Thymus (tissue), 11 donors: ENCODE measurements at regions not wholly inside any gene's neighbourhood (a gene's known extent, or its start where the extent isn't known, plus 50 kb on each side); places are given as distances from the start of the nearest gene placed in this dataset.

Experiments
- DNase-seq, 9 donors: peaks; one replicate each; pipeline ENCODE4 v3.0.0-alpha.2; 2013; ENCODE audit warnings: low spot score in 9 of 9, low read depth in 6 of 9, missing footprints in 1 of 9
- H3K27ac ChIP-seq, 2 donors: one replicate each; pipeline ENCODE4 v1.5.1; 2013; ENCODE audit warnings: control low read depth in 1 of 2, low read depth in 1 of 2, low read length in 1 of 2, mild to moderate bottlenecking in 1 of 2, moderate library complexity in 1 of 2
- H3K27me3 ChIP-seq, 2 donors: one replicate each; pipeline ENCODE4 v1.5.1; 2013; ENCODE audit warnings: low read length in 1 of 2; ENCODE audit not compliant: control insufficient read depth in 2 of 2, insufficient read depth in 1 of 2
- H3K36me3 ChIP-seq, 2 donors: one replicate each; pipeline ENCODE4 v1.5.1; 2013; ENCODE audit warnings: low read length in 1 of 2, mild to moderate bottlenecking in 1 of 2, moderate library complexity in 1 of 2; ENCODE audit not compliant: control insufficient read depth in 2 of 2, insufficient read depth in 2 of 2
- H3K4me1 ChIP-seq, 2 donors: one replicate each; pipeline ENCODE4 v1.5.1; 2013; ENCODE audit warnings: low read length in 2 of 2; ENCODE audit not compliant: control insufficient read depth in 2 of 2, insufficient read depth in 2 of 2
- H3K4me3 ChIP-seq, 2 donors: one replicate each; pipeline ENCODE4 v1.5.1; 2013; ENCODE audit warnings: low read length in 2 of 2, control low read depth in 1 of 2, mild to moderate bottlenecking in 1 of 2
- H3K9me3 ChIP-seq, 2 donors: one replicate each; pipeline ENCODE4 v1.5.1; 2013; ENCODE audit warnings: low read length in 1 of 2, mild to moderate bottlenecking in 1 of 2; ENCODE audit not compliant: control insufficient read depth in 2 of 2, insufficient read depth in 1 of 2
- WGBS: extraction: QIAGEN DNeasy Blood & Tissue Kit; methylation state at CpG from one replicate; pipeline ENCODE4 v1.1.7; 2013; 5-methylcytosine and 5-hydroxymethylcytosine counted together
- donor health status: healthy.

DNA sequence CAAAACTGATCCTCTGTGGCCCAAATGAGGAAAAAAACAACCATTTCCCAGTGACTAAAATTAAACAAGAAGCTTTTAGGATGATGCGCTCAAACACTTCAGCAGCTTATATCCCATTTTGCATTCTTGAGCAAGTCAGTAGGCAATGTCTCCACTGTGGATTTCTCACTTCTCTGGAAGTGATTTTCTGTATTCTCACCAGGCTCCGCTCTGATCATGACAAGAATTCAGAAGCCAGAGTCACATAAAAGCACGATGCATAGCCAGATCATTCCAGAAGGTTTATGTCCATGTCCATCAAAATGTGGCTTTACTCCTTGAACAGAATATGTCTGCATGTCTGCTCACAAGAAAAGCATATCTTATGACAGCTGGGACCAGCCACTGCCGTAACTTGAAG lies 481.4 kb downstream of the ADRA2A start:
- WGBS, result 97% methylated on average over 4 of the region's 4 CpGs
- H3K4me1 ChIP-seq, result no peaks in the 10 kb centered on the region

GRCh38 chr10:111560027-111560426 lies 483.2 kb downstream of the ADRA2A start:
- Histone ChIP-seq H3K36me3 (no peaks in the 10 kb centered on the region), H3K4me1 (no peaks in the 10 kb centered on the region), H3K9me3 (no peaks in the 10 kb centered on the region), H3K27me3 (no peaks in the 10 kb centered on the region), H3K27ac (no peak overlapping the region), H3K4me3 (no peak overlapping the region)
- 83% methylated on average over 4 of the region's 4 CpGs for WGBS
- no peak for DNase-seq

More for the DNA sequence above, 481.4 kb downstream of the ADRA2A start:
- no peaks in the 10 kb centered on the region for H3K27me3 ChIP-seq
- H3K4me3 ChIP-seq, result no peak overlapping the region
- no peak overlapping the region for H3K27ac ChIP-seq
- no peak for DNase-seq
- H3K36me3 ChIP-seq, result no peaks in the 10 kb centered on the region
- no peaks in the 10 kb centered on the region for H3K9me3 ChIP-seq

DNA sequence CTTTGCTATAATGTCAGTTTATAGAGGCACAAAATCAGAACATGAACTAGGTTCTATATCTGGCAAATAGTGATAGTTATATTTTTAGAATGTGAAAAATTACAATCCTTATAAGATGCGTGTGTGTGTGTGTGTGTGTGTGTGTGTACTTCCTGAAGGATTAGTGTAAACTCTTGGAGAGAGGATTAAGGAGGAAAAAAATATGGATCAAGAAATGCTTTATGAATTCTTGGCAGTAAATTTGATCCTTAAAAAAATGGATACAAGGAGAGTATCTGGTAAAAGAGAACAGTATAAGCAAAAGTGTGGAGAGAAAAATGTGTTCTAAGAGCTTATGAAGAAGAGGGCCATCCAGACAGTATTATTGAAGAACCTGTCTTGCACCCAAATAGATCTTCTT lies 484.3 kb downstream of the ADRA2A start:
- 80% methylated on average over 1 of the region's 1 CpG for WGBS

DNA sequence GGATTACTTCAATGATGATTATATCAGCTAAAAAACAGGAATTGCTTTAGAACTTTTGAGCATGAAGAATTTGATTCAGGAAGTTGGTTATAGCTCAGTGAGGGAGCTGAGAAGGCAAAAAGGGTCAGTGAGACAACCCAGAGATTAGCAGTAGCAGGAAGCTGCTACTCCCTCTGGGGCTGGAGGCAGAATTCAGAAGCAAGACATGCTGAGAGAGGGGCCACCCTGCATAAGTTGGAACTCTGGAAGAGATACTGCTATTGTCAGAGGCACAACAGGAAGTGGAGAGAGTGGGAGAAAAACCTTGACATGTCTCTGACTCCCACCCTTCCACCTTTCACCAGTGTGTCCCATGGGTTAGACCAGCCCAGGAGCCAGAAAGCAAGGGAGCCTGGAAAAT lies 488.7 kb downstream of the ADRA2A start:
- DNase-seq, result no peak
- Histone ChIP-seq H3K9me3 (no peaks in the 10 kb centered on the region), H3K4me1 (no peaks in the 10 kb centered on the region), H3K36me3 (no peaks in the 10 kb centered on the region), H3K27ac (no peak overlapping the region), H3K4me3 (no peak overlapping the region), H3K27me3 (no peaks in the 10 kb centered on the region)

More for the DNA sequence above, 484.3 kb downstream of the ADRA2A start:
- no peaks in the 10 kb centered on the region for H3K36me3 ChIP-seq
- H3K4me1 ChIP-seq, result no peaks in the 10 kb centered on the region
- DNase-seq, result no peak
- H3K4me3 ChIP-seq, result no peak overlapping the region
- H3K27me3 ChIP-seq, result no peaks in the 10 kb centered on the region
- no peak overlapping the region for H3K27ac ChIP-seq
- no peaks in the 10 kb centered on the region for H3K9me3 ChIP-seq

DNA sequence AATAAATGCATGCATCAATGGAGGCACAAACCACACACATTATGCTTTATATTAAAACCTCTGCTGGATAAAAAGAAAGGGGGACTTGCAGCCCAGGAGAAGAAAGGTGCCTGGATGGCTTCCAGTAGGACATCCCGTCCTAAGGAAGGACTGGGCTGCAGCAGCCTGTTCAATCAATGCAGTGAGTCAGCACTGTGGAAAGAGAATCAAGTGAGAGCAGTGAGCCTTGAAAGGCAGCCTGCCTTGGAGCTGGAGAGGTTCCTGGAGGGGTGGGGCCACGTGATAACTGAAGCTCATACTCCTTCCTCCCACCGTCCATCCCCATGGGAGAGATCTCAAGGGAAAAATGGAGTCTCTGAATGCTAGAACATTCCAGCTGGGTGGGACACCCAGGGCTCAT lies 501.2 kb downstream of the ADRA2A start:
- Histone ChIP-seq H3K9me3 (no peaks in the 10 kb centered on the region), H3K4me3 (no peak overlapping the region), H3K36me3 (no peaks in the 10 kb centered on the region), H3K4me1 (no peaks in the 10 kb centered on the region), H3K27me3 (no peaks in the 10 kb centered on the region), H3K27ac (no peak overlapping the region)
- 53% methylated on average over 3 of the region's 3 CpGs for WGBS
- no peak for DNase-seq

DNA sequence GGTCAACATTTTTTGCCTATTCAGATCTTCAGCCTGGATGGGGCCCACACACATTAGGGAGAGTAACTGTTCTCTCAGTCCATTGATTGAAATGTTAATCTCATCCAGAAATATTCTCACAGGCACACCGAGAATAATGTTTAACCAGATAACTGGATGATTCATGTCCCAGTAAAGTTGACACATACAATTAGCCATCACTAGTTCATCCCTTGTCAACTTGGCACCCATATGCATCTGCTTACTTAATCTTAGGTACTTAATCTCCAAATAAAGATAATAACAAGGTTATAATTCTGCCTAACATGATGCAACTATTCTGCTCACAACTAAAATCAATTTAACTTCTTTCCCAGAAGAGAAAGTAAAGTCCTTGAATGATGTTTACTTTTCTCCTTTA lies 502.6 kb downstream of the ADRA2A start:
- WGBS, result 92% methylated on average over 1 of the region's 1 CpG
- Histone ChIP-seq H3K27ac (no peak overlapping the region), H3K9me3 (no peaks in the 10 kb centered on the region), H3K4me1 (no peaks in the 10 kb centered on the region), H3K36me3 (no peaks in the 10 kb centered on the region), H3K27me3 (no peaks in the 10 kb centered on the region), H3K4me3 (no peak overlapping the region)
- DNase-seq, result no peak

GRCh38 chr10:111590703-111591102 lies 513.9 kb downstream of the ADRA2A start:
- Histone ChIP-seq H3K4me3 (no peak overlapping the region), H3K4me1 (no peaks in the 10 kb centered on the region), H3K36me3 (no peaks in the 10 kb centered on the region), H3K9me3 (no peaks in the 10 kb centered on the region), H3K27me3 (no peaks in the 10 kb centered on the region), H3K27ac (no peak overlapping the region)
- WGBS, result 82% methylated on average over 3 of the region's 3 CpGs
- no peak for DNase-seq

GRCh38 chr10:111593578-111593977 lies 516.7 kb downstream of the ADRA2A start:
- no peaks in the 10 kb centered on the region for H3K36me3 ChIP-seq
- no peak for DNase-seq
- WGBS, result 96% methylated on average over 3 of the region's 3 CpGs
- H3K27ac ChIP-seq, result no peak overlapping the region
- no peaks in the 10 kb centered on the region for H3K27me3 ChIP-seq
- no peaks in the 10 kb centered on the region for H3K9me3 ChIP-seq
- H3K4me3 ChIP-seq, result no peak overlapping the region
- H3K4me1 ChIP-seq, result no peaks in the 10 kb centered on the region

DNA sequence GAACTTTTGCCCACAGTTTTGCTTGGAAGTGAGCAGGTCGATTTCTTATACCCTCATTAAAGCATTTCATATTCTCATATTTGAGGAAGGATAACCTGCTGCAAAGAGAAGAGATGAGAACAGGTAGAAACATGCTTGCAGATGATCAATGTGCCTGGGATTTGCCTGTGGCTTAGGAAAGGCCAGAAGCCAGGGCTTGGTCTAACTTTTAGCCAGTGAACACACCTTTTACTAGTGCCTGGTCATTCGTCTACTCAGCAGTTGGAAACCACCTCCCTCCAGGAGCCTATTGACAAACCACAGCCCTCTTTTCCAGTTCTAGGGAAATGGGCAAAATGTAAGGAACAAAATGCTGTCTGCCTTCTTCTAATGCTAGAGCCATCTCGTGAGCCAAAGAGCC lies 518.3 kb downstream of the ADRA2A start:
- H3K4me3 ChIP-seq, result no peak overlapping the region
- H3K36me3 ChIP-seq, result no peaks in the 10 kb centered on the region
- H3K9me3 ChIP-seq, result no peaks in the 10 kb centered on the region
- no peak for DNase-seq
- WGBS, result 82% methylated on average over 3 of the region's 3 CpGs
- H3K27me3 ChIP-seq, result no peaks in the 10 kb centered on the region
- no peak overlapping the region for H3K27ac ChIP-seq
- no peaks in the 10 kb centered on the region for H3K4me1 ChIP-seq

- Histone ChIP-seq H3K9me3 (no peaks in the 10 kb centered on the region), H3K4me1 (no peaks in the 10 kb centered on the region), H3K27me3 (no peaks in the 10 kb centered on the region), H3K4me3 (no peak overlapping the region), H3K27ac (no peak overlapping the region), H3K36me3 (no peaks in the 10 kb centered on the region)
- DNase-seq, result peak; percentile 6 to 52 (median 21)
- WGBS, result 42% methylated on average over 6 of the region's 6 CpGs
Measured at GRCh38 chr10:111598433-111599059, 521.7 kb downstream of the ADRA2A start.
